ENCODE measurements at regions not wholly inside any gene's neighbourhood (a gene's known extent, or its start where the extent isn't known, plus 50 kb on each side); places are given as distances from the start of the nearest gene placed in this dataset.
A peak's percentile ranks its signal among the peaks of the same experiment; 100 is the strongest.

GRCh38 chr4:163679189-163679588, 184.7 kb downstream of the TMA16 start:
- TF ChIP-seq CTCF (IDR thresholded peaks at IDR 0.05) (peak; percentile 31), EZH2 (IDR thresholded peaks at IDR 0.05) (no peak)
